HG03280 (cell line): ENCODE measurements at regions not wholly inside any gene's neighbourhood (a gene's known extent, or its start where the extent isn't known, plus 50 kb on each side); places are given as distances from the start of the nearest gene placed in this dataset.

ENCODE experiments used
- ATAC-seq: cut with Tn5 transposase; IDR thresholded peaks from one replicate; pipeline ENCODE4 v1.9.1; 2021; ENCODE audit warnings: mild to moderate bottlenecking, moderate library complexity; ENCODE audit not compliant: unreplicated experiment

- no peak for ATAC-seq
Observed at GRCh38 chr5:3734632-3735031, 139.0 kb downstream of the IRX1 start.

GRCh38 chr5:3736466-3736865 is 140.8 kb downstream of the IRX1 start:
- no peak for ATAC-seq

- ATAC-seq, result no peak
Observed at GRCh38 chr5:3736926-3737325, 141.3 kb downstream of the IRX1 start.

GRCh38 chr5:3738919-3739318 is 143.3 kb downstream of the IRX1 start:
- ATAC-seq, result no peak

GRCh38 chr5:3740546-3741373 is 145.1 kb downstream of the IRX1 start:
- no peak for ATAC-seq

- no peak for ATAC-seq
Observed at GRCh38 chr5:3741374-3741770, 145.7 kb downstream of the IRX1 start.

GRCh38 chr5:3742750-3743149 is 147.1 kb downstream of the IRX1 start:
- ATAC-seq, result no peak

GRCh38 chr5:3751846-3752245 is 156.2 kb downstream of the IRX1 start:
- ATAC-seq, result no peak

- no peak for ATAC-seq
Observed at GRCh38 chr5:3778000-3778550, 182.4 kb downstream of the IRX1 start.

- ATAC-seq, result no peak
Observed at GRCh38 chr5:3778945-3779344, 183.3 kb downstream of the IRX1 start.

GRCh38 chr5:3780278-3780677 is 184.6 kb downstream of the IRX1 start:
- ATAC-seq, result no peak

GRCh38 chr5:3780907-3781306 is 185.3 kb downstream of the IRX1 start:
- no peak for ATAC-seq

- no peak for ATAC-seq
Observed at GRCh38 chr5:3784854-3785253, 189.2 kb downstream of the IRX1 start.

GRCh38 chr5:3786165-3786564 is 190.5 kb downstream of the IRX1 start:
- no peak for ATAC-seq

- ATAC-seq, result no peak
Observed at GRCh38 chr5:3786891-3787430, 191.3 kb downstream of the IRX1 start.

- no peak for ATAC-seq
Observed at GRCh38 chr5:3787604-3788003, 192.0 kb downstream of the IRX1 start.

- ATAC-seq, result no peak
Observed at GRCh38 chr5:3789519-3790193, 194.0 kb downstream of the IRX1 start.

- no peak for ATAC-seq
Observed at GRCh38 chr5:3793162-3793561, 197.5 kb downstream of the IRX1 start.

- ATAC-seq, result no peak
Observed at GRCh38 chr5:3794611-3795010, 199.0 kb downstream of the IRX1 start.

GRCh38 chr5:3796736-3797135 is 201.1 kb downstream of the IRX1 start:
- no peak for ATAC-seq

- no peak for ATAC-seq
Observed at GRCh38 chr5:3801967-3802366, 206.3 kb downstream of the IRX1 start.

- ATAC-seq, result no peak
Observed at GRCh38 chr5:3809455-3809854, 213.8 kb downstream of the IRX1 start.
